Aorta (tissue), 5 donors: ENCODE measurements at regions not wholly inside any gene's neighbourhood (a gene's known extent, or its start where the extent isn't known, plus 50 kb on each side); places are given as distances from the start of the nearest gene placed in this dataset.

ENCODE experiments used
- ATAC-seq: fragments of 200-7000 bp; cut with Tn5 transposase; one replicate; pipeline ENCODE4 v1.9.1; 2022; ENCODE audit warnings: moderate library complexity; ENCODE audit not compliant: low FRiP score
- DNase-seq, 2 donors: peaks; one replicate each; pipeline ENCODE4 v3.0.0-alpha.2; 2020
- H3K27ac ChIP-seq, 2 donors: one replicate each; pipeline ENCODE4 v1.5.1; 2013; ENCODE audit warnings: low read length in 2 of 2, mild to moderate bottlenecking in 2 of 2, moderate library complexity in 2 of 2, control low read depth in 1 of 2, inconsistent platforms in 1 of 2, low read depth in 1 of 2
- H3K27me3 ChIP-seq, 2 donors: one replicate each; pipeline ENCODE4 v1.6.1; 2013; ENCODE audit warnings: control low read depth in 1 of 2, low read length in 1 of 2, mild to moderate bottlenecking in 1 of 2, moderate library complexity in 1 of 2; ENCODE audit not compliant: insufficient read depth in 2 of 2, control insufficient read depth in 1 of 2
- H3K36me3 ChIP-seq, 2 donors: one replicate each; pipeline ENCODE4 v1.6.1; 2013; ENCODE audit warnings: control low read depth in 1 of 2, low read length in 1 of 2, mild to moderate bottlenecking in 1 of 2; ENCODE audit not compliant: insufficient read depth in 2 of 2, control insufficient read depth in 1 of 2
- H3K4me1 ChIP-seq, 2 donors: one replicate each; pipeline ENCODE4 v1.6.1; 2013; ENCODE audit warnings: low read length in 2 of 2, control low read depth in 1 of 2, mild to moderate bottlenecking in 1 of 2, moderate library complexity in 1 of 2; ENCODE audit not compliant: insufficient read depth in 2 of 2, control insufficient read depth in 1 of 2
- H3K4me3 ChIP-seq, 2 donors: one replicate each; pipeline ENCODE4 v1.5.1; 2013; ENCODE audit warnings: low read length in 2 of 2, control low read depth in 1 of 2, mild to moderate bottlenecking in 1 of 2
- H3K9me3 ChIP-seq: one replicate; pipeline ENCODE4 v1.6.1; 2013; ENCODE audit warnings: mild to moderate bottlenecking, low read length; ENCODE audit not compliant: control insufficient read depth
- WGBS, 2 donors: extraction: QIAGEN DNeasy Blood & Tissue Kit; methylation state at CpG; one replicate each; pipeline ENCODE4 v1.1.7; 2013; 5-methylcytosine and 5-hydroxymethylcytosine counted together
- intact Hi-C, 2 donors: fragments of 100-400 bp; cut with DNase I; formaldehyde crosslinking; loops; one replicate each; pipeline versions ENCODE4 v1.14.2 to v1.15.0; 2022
- donor health status: healthy with polysubstance abuse.
- donor health status: Bipolar disorder and iron deficiency.
- donor health status: DM: no; HTN: no; CAD: no.
- donor health status: DM: no; HTN: no; CAD: no.
- donor health status: DM: yes; HTN: yes; CAD: no.

- H3K4me1 ChIP-seq, result no peaks in the 10 kb centered on the region
- DNase-seq (no peak), ATAC-seq (no peak)
- no peak overlapping the region for H3K27ac ChIP-seq
- WGBS, 2 donors, result 94 to 95% methylated on average over 3 of the region's 3 CpGs
- intact Hi-C loops, result no loop called here
- H3K27me3 ChIP-seq, result no peaks in the 10 kb centered on the region
- H3K36me3 ChIP-seq, result no peaks in the 10 kb centered on the region
- H3K9me3 ChIP-seq, result no peaks in the 10 kb centered on the region
- no peak overlapping the region for H3K4me3 ChIP-seq
These were observed 103.4 kb upstream of the BTBD3 start for GRCh38 chr20:11814267-11814666.

GRCh38 chr20:11820838-11821237, 96.9 kb upstream of the BTBD3 start:
- Histone ChIP-seq H3K9me3 (no peaks in the 10 kb centered on the region), H3K4me1 (no peaks in the 10 kb centered on the region), H3K27ac (no peak overlapping the region), H3K36me3 (no peaks in the 10 kb centered on the region), H3K27me3 (no peaks in the 10 kb centered on the region), H3K4me3 (no peak overlapping the region)
- WGBS, 2 donors, result 98 to 100% methylated on average over 1 of the region's 1 CpG
- no peak for ATAC-seq
- intact Hi-C loops, result no loop called here
- DNase-seq, result no peak

GRCh38 chr20:11822540-11822794, 95.2 kb upstream of the BTBD3 start:
- intact Hi-C loops, result no loop called here
- ATAC-seq (no peak), DNase-seq (no peak)
- Histone ChIP-seq H3K27ac (no peak overlapping the region), H3K27me3 (no peaks in the 10 kb centered on the region), H3K4me3 (no peak overlapping the region), H3K36me3 (no peaks in the 10 kb centered on the region), H3K9me3 (no peaks in the 10 kb centered on the region), H3K4me1 (no peaks in the 10 kb centered on the region)
- 2 to 11% methylated on average over 2 of the region's 2 CpGs for WGBS, 2 donors

GRCh38 chr20:11826334-11826733, 91.4 kb upstream of the BTBD3 start:
- intact Hi-C loops, result no loop called here
- 65 to 75% methylated on average over 4 of the region's 4 CpGs for WGBS, 2 donors
- Histone ChIP-seq H3K27me3 (no peaks in the 10 kb centered on the region), H3K4me3 (no peak overlapping the region), H3K4me1 (no peaks in the 10 kb centered on the region), H3K36me3 (no peaks in the 10 kb centered on the region), H3K27ac (no peak overlapping the region), H3K9me3 (no peaks in the 10 kb centered on the region)
- ATAC-seq, result no peak
- DNase-seq, result no peak

- no peaks in the 10 kb centered on the region for H3K36me3 ChIP-seq
- no peaks in the 10 kb centered on the region for H3K4me1 ChIP-seq
- intact Hi-C loops, result no loop called here
- ATAC-seq, result no peak
- 94 to 97% methylated on average over 1 of the region's 1 CpG for WGBS, 2 donors
- no peaks in the 10 kb centered on the region for H3K27me3 ChIP-seq
- H3K9me3 ChIP-seq, result peaks cover 2% of the 10 kb centered on the region
- H3K4me3 ChIP-seq, result no peak overlapping the region
- no peak overlapping the region for H3K27ac ChIP-seq
- no peak for DNase-seq
These were observed 85.3 kb upstream of the BTBD3 start for GRCh38 chr20:11832397-11832796.

GRCh38 chr20:11832851-11833250, 84.8 kb upstream of the BTBD3 start:
- ATAC-seq (no peak), DNase-seq (no peak)
- Histone ChIP-seq H3K9me3 (peaks cover 2% of the 10 kb centered on the region), H3K4me1 (no peaks in the 10 kb centered on the region), H3K27me3 (no peaks in the 10 kb centered on the region), H3K4me3 (no peak overlapping the region), H3K27ac (no peak overlapping the region), H3K36me3 (no peaks in the 10 kb centered on the region)
- WGBS, 2 donors, result 0% methylated on average over 1 of the region's 1 CpG
- intact Hi-C loops, result no loop called here

- intact Hi-C loops, result no loop called here
- 61 to 67% methylated on average over 3 of the region's 3 CpGs for WGBS, 2 donors
- no peak overlapping the region for H3K4me3 ChIP-seq
- no peaks in the 10 kb centered on the region for H3K4me1 ChIP-seq
- H3K27ac ChIP-seq, result no peak overlapping the region
- no peak for DNase-seq
- no peaks in the 10 kb centered on the region for H3K36me3 ChIP-seq
- no peak for ATAC-seq
- peaks cover 2% of the 10 kb centered on the region for H3K9me3 ChIP-seq
- no peaks in the 10 kb centered on the region for H3K27me3 ChIP-seq
These were observed 83.9 kb upstream of the BTBD3 start for GRCh38 chr20:11833825-11834224.

GRCh38 chr20:11838076-11838636, 79.5 kb upstream of the BTBD3 start:
- Histone ChIP-seq H3K4me1 (no peaks in the 10 kb centered on the region), H3K36me3 (no peaks in the 10 kb centered on the region), H3K9me3 (peaks cover 2% of the 10 kb centered on the region), H3K27me3 (no peaks in the 10 kb centered on the region), H3K4me3 (no peak overlapping the region), H3K27ac (no peak overlapping the region)
- WGBS, 2 donors, result 69 to 73% methylated on average over 4 of the region's 4 CpGs
- DNase-seq (no peak), ATAC-seq (no peak)
- intact Hi-C loops, result no loop called here

GRCh38 chr20:11841972-11842461, 75.7 kb upstream of the BTBD3 start:
- intact Hi-C loops, result no loop called here
- DNase-seq (no peak), ATAC-seq (no peak)
- no peaks in the 10 kb centered on the region for H3K27me3 ChIP-seq
- no peak overlapping the region for H3K27ac ChIP-seq
- no peaks in the 10 kb centered on the region for H3K4me1 ChIP-seq
- peaks cover 1% of the 10 kb centered on the region for H3K9me3 ChIP-seq
- H3K4me3 ChIP-seq, result no peak overlapping the region
- no peaks in the 10 kb centered on the region for H3K36me3 ChIP-seq
- WGBS, 2 donors, result 81 to 83% methylated on average over 3 of the region's 3 CpGs
